ENCODE measurements at regions not wholly inside any gene's neighbourhood (a gene's known extent, or its start where the extent isn't known, plus 50 kb on each side); places are given as distances from the start of the nearest gene placed in this dataset.

GRCh38 chr4:12146339-12146738, 717.6 kb upstream of the HS3ST1 start:
- no peak overlapping the region for H3K27ac ChIP-seq (ENCODE audit: low read depth in 2 of 2, low read length in 1 of 2)
- POLR2A ChIA-PET = no interaction called here
- no peak overlapping the region for H3K4me2 ChIP-seq
- no peak overlapping the region; a peak in 1 of 4 replicates for H3K4me3 ChIP-seq (ENCODE audit: low read depth in 2 of 2, low read length in 1 of 2)
- CTCF ChIA-PET = interaction anchor here (2.1 kb wide), 1 partner anchor 487 kb away, joined by 6 read pairs; no protein-coding TSS in a partner anchor
- H3K9ac ChIP-seq = no peak overlapping the region
- TF ChIP-seq SIN3A (IDR thresholded peaks at IDR 0.05; ENCODE audit: borderline replicate concordance, low read depth, low read length) (no peak), USF1 (IDR thresholded peaks at IDR 0.05; ENCODE audit: borderline replicate concordance, low read depth) (no peak), FOSL2 (IDR thresholded peaks at IDR 0.05; ENCODE audit: borderline replicate concordance, low read depth) (no peak), IRF3 (IDR thresholded peaks at IDR 0.05; ENCODE audit: low read depth, low read length) (no peak), MEF2A (IDR thresholded peaks at IDR 0.05; ENCODE audit: borderline replicate concordance, low read depth) (no peak), YY1 (IDR thresholded peaks at IDR 0.05; ENCODE audit: low read depth) (no peak), EP300 (IDR thresholded peaks at IDR 0.05; ENCODE audit: borderline replicate concordance in 1 of 2, low read depth in 1 of 2, low read length in 1 of 2) (no peak), PBX3 (IDR thresholded peaks at IDR 0.05) (no peak), RFX5 (IDR thresholded peaks at IDR 0.05; ENCODE audit: low read length) (no peak), MXI1 (IDR thresholded peaks at IDR 0.05; ENCODE audit: low read depth, low read length) (no peak), RAD21 (IDR thresholded peaks at IDR 0.05; ENCODE audit: low read length) (no peak), FOXJ3 (CRISPR knock-in tag; IDR thresholded peaks at IDR 0.05) (no peak), POLR2AphosphoS5 (IDR thresholded peaks at IDR 0.05; ENCODE audit: low read depth, low read length) (no peak), GATA2 (CRISPR knock-in tag; IDR thresholded peaks at IDR 0.05) (no peak), TCF12 (IDR thresholded peaks at IDR 0.05) (no peak), NFIC (IDR thresholded peaks at IDR 0.05; ENCODE audit: borderline replicate concordance) (no peak), ZBTB33 (IDR thresholded peaks at IDR 0.05; ENCODE audit: borderline replicate concordance, low read depth) (no peak), JUND (IDR thresholded peaks at IDR 0.05) (no peak), REST (IDR thresholded peaks at IDR 0.05; ENCODE audit: low read depth, low read length) (no peak), NRF1 (IDR thresholded peaks at IDR 0.05; ENCODE audit: low read depth, low read length) (no peak)
- H3F3A ChIP-seq (replicated peaks; ENCODE audit: insufficient read depth) = no peaks in the 10 kb centered on the region
- no peaks in the 10 kb centered on the region for H3K36me3 ChIP-seq (replicated peaks in 1 of 2; ENCODE audit: control insufficient read depth in 1 of 2, insufficient read depth in 2 of 2, low read length in 1 of 2)
- H3K4me1 ChIP-seq (ENCODE audit: control insufficient read depth in 1 of 2, insufficient read depth in 2 of 2, low read depth in 1 of 2, low read length in 1 of 2) = no peaks in the 10 kb centered on the region
- no peaks in the 10 kb centered on the region for H3K9me2 ChIP-seq
- no peaks in the 10 kb centered on the region for H3K27me3 ChIP-seq (ENCODE audit: insufficient read depth)
- H2AFZ ChIP-seq (ENCODE audit: low read depth) = no peak overlapping the region
- H4K20me1 ChIP-seq (ENCODE audit: insufficient read depth) = no peaks in the 10 kb centered on the region
- no peak for DNase-seq
- H3K79me2 ChIP-seq (ENCODE audit: insufficient read depth) = no peaks in the 10 kb centered on the region
- no peaks in the 10 kb centered on the region; the same call in 1 of the 2 replicates for H3K9me3 ChIP-seq
